SH-SY5Y (cell line): ENCODE measurements at regions not wholly inside any gene's neighbourhood (a gene's known extent, or its start where the extent isn't known, plus 50 kb on each side); places are given as distances from the start of the nearest gene placed in this dataset.

Source experiments
- GATA2 ChIP-seq: IDR thresholded peaks from 2 replicates; pipeline ENCODE4 v1.6.1; 2011; ENCODE audit warnings: mild to moderate bottlenecking, low read depth, low read length
- GATA3 ChIP-seq: IDR thresholded peaks from 2 replicates; pipeline ENCODE4 v1.6.1; 2011; ENCODE audit warnings: low read depth, mild to moderate bottlenecking, low read length, moderate library complexity

DNA sequence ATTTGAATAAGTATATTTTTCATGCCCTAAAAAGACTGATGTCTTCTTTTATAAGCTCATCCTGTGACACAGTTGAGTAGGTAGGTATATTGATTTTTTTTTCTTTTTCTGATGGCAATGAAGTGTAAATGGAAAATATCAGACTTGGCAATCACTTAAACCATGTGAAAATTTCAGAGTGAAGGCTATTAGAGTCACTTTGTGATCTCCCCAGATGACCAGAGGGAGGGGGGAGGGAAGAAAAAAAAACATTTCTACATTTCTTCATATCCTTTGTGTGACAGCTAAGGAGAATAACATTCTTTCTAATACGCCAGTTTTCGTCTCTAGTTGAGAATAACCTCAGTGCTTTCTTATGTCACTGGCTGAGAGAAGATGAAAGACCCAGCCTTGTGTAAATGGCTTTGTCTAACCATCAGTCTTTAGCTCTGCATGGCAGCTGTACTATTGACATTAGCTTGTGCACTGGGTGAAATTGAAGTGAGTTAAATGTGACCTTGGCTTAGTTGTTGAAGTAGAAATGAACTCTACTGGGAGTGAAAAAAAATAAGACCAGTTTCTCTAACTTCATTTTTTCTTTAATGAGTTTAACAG is 332.1 kb upstream of the DACH1 start:
- no peak for TF ChIP-seq GATA2
- no peak for TF ChIP-seq GATA3
